T-helper 17 cell (primary cell): ENCODE measurements at regions not wholly inside any gene's neighbourhood (a gene's known extent, or its start where the extent isn't known, plus 50 kb on each side); places are given as distances from the start of the nearest gene placed in this dataset.

ENCODE experiments used
- ATAC-seq: fragments of 150-1000 bp; cut with Tn5 transposase; 2 replicates; pipeline ENCODE4 v1.10.0; 2021; ENCODE audit warnings: mild to moderate bottlenecking, moderate library complexity
- DNase-seq, 3 donors: peaks; one replicate each; pipeline versions ENCODE4 v3.0.0 to v3.0.0-alpha.2; 2020 to 2021
- H3K9me3 ChIP-seq: one replicate; pipeline ENCODE4 v1.7.0; 2013; ENCODE audit warnings: low read length, mild to moderate bottlenecking; ENCODE audit not compliant: control insufficient read depth, poor library complexity, severe bottlenecking
- H3K27ac Mint-ChIP-seq: one replicate; pipeline ENCODE4 v1.8.0; 2022; ENCODE audit warnings: mild to moderate bottlenecking, moderate library complexity, mixed read lengths
- H3K27me3 Mint-ChIP-seq: one replicate; pipeline ENCODE4 v1.8.0; 2022; ENCODE audit warnings: mixed read lengths
- H3K36me3 Mint-ChIP-seq: one replicate; pipeline ENCODE4 v1.8.0; 2022; ENCODE audit warnings: low read depth, mixed read lengths
- H3K4me1 Mint-ChIP-seq: one replicate; pipeline ENCODE4 v1.8.0; 2022; ENCODE audit warnings: mild to moderate bottlenecking, mixed read lengths
- H3K4me3 Mint-ChIP-seq: one replicate; pipeline ENCODE4 v1.8.0; 2022; ENCODE audit warnings: mild to moderate bottlenecking, moderate library complexity, mixed read lengths

- Mint-ChIP-seq H3K27ac (no peak overlapping the region), H3K4me1 (no peaks in the 10 kb centered on the region), H3K36me3 (no peaks in the 10 kb centered on the region), H3K4me3 (no peak overlapping the region), H3K27me3 (no peaks in the 10 kb centered on the region)
- DNase-seq, result no peak
- peaks cover 3% of the 10 kb centered on the region for H3K9me3 ChIP-seq
- ATAC-seq, result no peak
Observed at GRCh38 chr5:165139262-165139661, 1633.8 kb downstream of the MAT2B start.

GRCh38 chr5:165139721-165140120 is 1634.3 kb downstream of the MAT2B start:
- peaks cover 3% of the 10 kb centered on the region for H3K9me3 ChIP-seq
- Mint-ChIP-seq H3K36me3 (no peaks in the 10 kb centered on the region), H3K4me3 (no peak overlapping the region), H3K4me1 (no peaks in the 10 kb centered on the region), H3K27me3 (no peaks in the 10 kb centered on the region), H3K27ac (no peak overlapping the region)
- ATAC-seq, result no peak
- no peak for DNase-seq

- H3K36me3 Mint-ChIP-seq, result no peaks in the 10 kb centered on the region
- no peaks in the 10 kb centered on the region for H3K4me1 Mint-ChIP-seq
- no peak overlapping the region for H3K4me3 Mint-ChIP-seq
- DNase-seq (no peak), ATAC-seq (no peak)
- no peak overlapping the region for H3K27ac Mint-ChIP-seq
- no peaks in the 10 kb centered on the region for H3K9me3 ChIP-seq
- H3K27me3 Mint-ChIP-seq, result no peaks in the 10 kb centered on the region
Observed at GRCh38 chr5:165143741-165144140, 1638.3 kb downstream of the MAT2B start.

GRCh38 chr5:165149431-165149830 is 1644.0 kb downstream of the MAT2B start:
- Mint-ChIP-seq H3K4me1 (no peaks in the 10 kb centered on the region), H3K27ac (no peak overlapping the region), H3K27me3 (no peaks in the 10 kb centered on the region), H3K4me3 (no peak overlapping the region), H3K36me3 (no peaks in the 10 kb centered on the region)
- H3K9me3 ChIP-seq, result no peaks in the 10 kb centered on the region
- DNase-seq, result no peak
- no peak for ATAC-seq

- H3K9me3 ChIP-seq, result no peaks in the 10 kb centered on the region
- Mint-ChIP-seq H3K4me3 (no peak overlapping the region), H3K4me1 (no peaks in the 10 kb centered on the region), H3K36me3 (no peaks in the 10 kb centered on the region), H3K27ac (no peak overlapping the region), H3K27me3 (no peaks in the 10 kb centered on the region)
- no peak for ATAC-seq
- DNase-seq, result no peak
Observed at GRCh38 chr5:165152058-165152457, 1646.6 kb downstream of the MAT2B start.

GRCh38 chr5:165157219-165157618 is 1651.8 kb downstream of the MAT2B start:
- ATAC-seq (no peak), DNase-seq (no peak)
- Mint-ChIP-seq H3K27me3 (no peaks in the 10 kb centered on the region), H3K27ac (no peak overlapping the region), H3K4me3 (no peak overlapping the region), H3K4me1 (no peaks in the 10 kb centered on the region), H3K36me3 (no peaks in the 10 kb centered on the region)
- H3K9me3 ChIP-seq, result no peaks in the 10 kb centered on the region

- H3K36me3 Mint-ChIP-seq, result no peaks in the 10 kb centered on the region
- no peak overlapping the region for H3K27ac Mint-ChIP-seq
- H3K4me1 Mint-ChIP-seq, result no peaks in the 10 kb centered on the region
- H3K9me3 ChIP-seq, result no peaks in the 10 kb centered on the region
- no peaks in the 10 kb centered on the region for H3K27me3 Mint-ChIP-seq
- DNase-seq, result no peak
- ATAC-seq, result no peak
- no peak overlapping the region for H3K4me3 Mint-ChIP-seq
Observed at GRCh38 chr5:165161204-165161603, 1655.8 kb downstream of the MAT2B start.

GRCh38 chr5:165163861-165164260 is 1658.4 kb downstream of the MAT2B start:
- ATAC-seq, result no peak
- no peak for DNase-seq
- Mint-ChIP-seq H3K36me3 (no peaks in the 10 kb centered on the region), H3K4me1 (no peaks in the 10 kb centered on the region), H3K27me3 (no peaks in the 10 kb centered on the region), H3K27ac (no peak overlapping the region), H3K4me3 (no peak overlapping the region)
- H3K9me3 ChIP-seq, result no peaks in the 10 kb centered on the region

- ATAC-seq (no peak), DNase-seq (no peak)
- Mint-ChIP-seq H3K27ac (no peak overlapping the region), H3K4me3 (no peak overlapping the region), H3K27me3 (no peaks in the 10 kb centered on the region), H3K4me1 (no peaks in the 10 kb centered on the region), H3K36me3 (no peaks in the 10 kb centered on the region)
- no peaks in the 10 kb centered on the region for H3K9me3 ChIP-seq
Observed at GRCh38 chr5:165173651-165174050, 1668.2 kb downstream of the MAT2B start.

- Mint-ChIP-seq H3K27me3 (no peaks in the 10 kb centered on the region), H3K27ac (no peak overlapping the region), H3K36me3 (no peaks in the 10 kb centered on the region), H3K4me3 (no peak overlapping the region), H3K4me1 (no peaks in the 10 kb centered on the region)
- no peaks in the 10 kb centered on the region for H3K9me3 ChIP-seq
- no peak for ATAC-seq
- DNase-seq, result no peak
Observed at GRCh38 chr5:165175041-165175440, 1669.6 kb downstream of the MAT2B start.

- ATAC-seq (no peak), DNase-seq (no peak)
- H3K36me3 Mint-ChIP-seq, result no peaks in the 10 kb centered on the region
- no peaks in the 10 kb centered on the region for H3K9me3 ChIP-seq
- H3K27me3 Mint-ChIP-seq, result no peaks in the 10 kb centered on the region
- no peaks in the 10 kb centered on the region for H3K4me1 Mint-ChIP-seq
- H3K27ac Mint-ChIP-seq, result no peak overlapping the region
- H3K4me3 Mint-ChIP-seq, result no peak overlapping the region
Observed at GRCh38 chr5:165184183-165184582, 1678.8 kb downstream of the MAT2B start.

GRCh38 chr5:165185716-165186115 is 1680.3 kb downstream of the MAT2B start:
- no peak for DNase-seq
- ATAC-seq, result no peak
- Mint-ChIP-seq H3K27ac (no peak overlapping the region), H3K4me1 (no peaks in the 10 kb centered on the region), H3K27me3 (no peaks in the 10 kb centered on the region), H3K36me3 (no peaks in the 10 kb centered on the region), H3K4me3 (no peak overlapping the region)
- no peaks in the 10 kb centered on the region for H3K9me3 ChIP-seq

GRCh38 chr5:165187815-165188214 is 1682.4 kb downstream of the MAT2B start:
- no peaks in the 10 kb centered on the region for H3K4me1 Mint-ChIP-seq
- H3K4me3 Mint-ChIP-seq, result no peak overlapping the region
- H3K36me3 Mint-ChIP-seq, result no peaks in the 10 kb centered on the region
- no peak overlapping the region for H3K27ac Mint-ChIP-seq
- DNase-seq, result no peak
- ATAC-seq, result no peak
- H3K27me3 Mint-ChIP-seq, result no peaks in the 10 kb centered on the region
- no peaks in the 10 kb centered on the region for H3K9me3 ChIP-seq

GRCh38 chr5:165188556-165189175 is 1683.2 kb downstream of the MAT2B start:
- Mint-ChIP-seq H3K27ac (no peak overlapping the region), H3K4me3 (no peak overlapping the region), H3K36me3 (no peaks in the 10 kb centered on the region), H3K27me3 (no peaks in the 10 kb centered on the region), H3K4me1 (no peaks in the 10 kb centered on the region)
- ATAC-seq (no peak), DNase-seq (no peak)
- H3K9me3 ChIP-seq, result no peaks in the 10 kb centered on the region
